Fibroblast of peridontal ligament (primary cell): ENCODE measurements at regions not wholly inside any gene's neighbourhood (a gene's known extent, or its start where the extent isn't known, plus 50 kb on each side); places are given as distances from the start of the nearest gene placed in this dataset.

Experiments used
- DNase-seq: peaks from one replicate; pipeline ENCODE4 v3.0.0-alpha.2; 2010; ENCODE audit errors: extremely low read depth

GRCh38 chr16:85344502-85345128 lies 232.3 kb upstream of the CIBAR2 start:
- no peak for DNase-seq

- no peak for DNase-seq
These were observed 232.9 kb upstream of the CIBAR2 start for GRCh38 chr16:85345129-85345639.

GRCh38 chr16:85346404-85347212 lies 234.3 kb upstream of the CIBAR2 start:
- DNase-seq: no peak

- DNase-seq: no peak
These were observed 234.9 kb upstream of the CIBAR2 start for GRCh38 chr16:85347213-85347591.

- no peak for DNase-seq
These were observed 236.0 kb upstream of the CIBAR2 start for GRCh38 chr16:85348065-85348840.

GRCh38 chr16:85348911-85349334 lies 236.7 kb upstream of the CIBAR2 start:
- no peak for DNase-seq

GRCh38 chr16:85349365-85350145 lies 237.3 kb upstream of the CIBAR2 start:
- DNase-seq: no peak

GRCh38 chr16:85350146-85350728 lies 238.0 kb upstream of the CIBAR2 start:
- no peak for DNase-seq

GRCh38 chr16:85350973-85351372 lies 238.7 kb upstream of the CIBAR2 start:
- peak; percentile 96 for DNase-seq

- no peak for DNase-seq
These were observed 240.7 kb upstream of the CIBAR2 start for GRCh38 chr16:85353013-85353412.

GRCh38 chr16:85353839-85354685 lies 241.8 kb upstream of the CIBAR2 start:
- no peak for DNase-seq

- peak; percentile 39 for DNase-seq
These were observed 242.6 kb upstream of the CIBAR2 start for GRCh38 chr16:85354686-85355514.

GRCh38 chr16:85355515-85355837 lies 243.2 kb upstream of the CIBAR2 start:
- DNase-seq: no peak

GRCh38 chr16:85356157-85356556 lies 243.9 kb upstream of the CIBAR2 start:
- DNase-seq: no peak

- no peak for DNase-seq
These were observed 245.1 kb upstream of the CIBAR2 start for GRCh38 chr16:85357323-85357722.

GRCh38 chr16:85357924-85358505 lies 245.7 kb upstream of the CIBAR2 start:
- no peak for DNase-seq

- DNase-seq: no peak
These were observed 246.5 kb upstream of the CIBAR2 start for GRCh38 chr16:85358704-85359146.

- no peak for DNase-seq
These were observed 247.0 kb upstream of the CIBAR2 start for GRCh38 chr16:85359147-85359822.
